ENCODE measurements at regions not wholly inside any gene's neighbourhood (a gene's known extent, or its start where the extent isn't known, plus 50 kb on each side); places are given as distances from the start of the nearest gene placed in this dataset.

- intact Hi-C loops (cut with micrococcal nuclease) (no loop called here), dilution Hi-C loops (cut with MboI; ENCODE audit: extremely low pct_ligation_motif_present, low sequenced_read_pairs) (no loop called here)
- H3K4me1 ChIP-seq (ENCODE audit: control insufficient read depth, extremely low read depth, insufficient read depth, low read length), result no peaks in the 10 kb centered on the region
- H3K4me3 ChIP-seq (replicated peaks in 1 of 3; ENCODE audit: insufficient read depth in 1 of 3, low read depth in 1 of 3, low read length in 3 of 3), result no peak overlapping the region
- POLR2A ChIA-PET, result no interaction called here
- CTCF ChIA-PET, result no interaction called here
- DNase-seq (ENCODE audit: low read depth, low spot score) (no peak), FAIRE-seq (no peak)
- no peaks in the 10 kb centered on the region for H3K79me2 ChIP-seq (ENCODE audit: control insufficient read depth, insufficient read depth, low read length)
- H3K27ac ChIP-seq (ENCODE audit: insufficient read depth, low read depth, low read length), result no peak overlapping the region
- TF ChIP-seq POLR2A (IDR thresholded peaks at IDR 0.05; ENCODE audit: low read depth, low read length), result no peak
- no peak for TF ChIP-seq EZH2 (IDR thresholded peaks at IDR 0.05; ENCODE audit: borderline replicate concordance, low read depth, low read length, severe bottlenecking)
- TF ChIP-seq FOS (IDR thresholded peaks at IDR 0.05; ENCODE audit: borderline replicate concordance, insufficient read depth, low read length), result no peak
- TF ChIP-seq MYC (IDR thresholded peaks at IDR 0.05; ENCODE audit: low read depth, low read length), result no peak
- TF ChIP-seq MAX (IDR thresholded peaks at IDR 0.05; ENCODE audit: insufficient read depth, insufficient read length), result no peak
- TF ChIP-seq, protein P1, sequence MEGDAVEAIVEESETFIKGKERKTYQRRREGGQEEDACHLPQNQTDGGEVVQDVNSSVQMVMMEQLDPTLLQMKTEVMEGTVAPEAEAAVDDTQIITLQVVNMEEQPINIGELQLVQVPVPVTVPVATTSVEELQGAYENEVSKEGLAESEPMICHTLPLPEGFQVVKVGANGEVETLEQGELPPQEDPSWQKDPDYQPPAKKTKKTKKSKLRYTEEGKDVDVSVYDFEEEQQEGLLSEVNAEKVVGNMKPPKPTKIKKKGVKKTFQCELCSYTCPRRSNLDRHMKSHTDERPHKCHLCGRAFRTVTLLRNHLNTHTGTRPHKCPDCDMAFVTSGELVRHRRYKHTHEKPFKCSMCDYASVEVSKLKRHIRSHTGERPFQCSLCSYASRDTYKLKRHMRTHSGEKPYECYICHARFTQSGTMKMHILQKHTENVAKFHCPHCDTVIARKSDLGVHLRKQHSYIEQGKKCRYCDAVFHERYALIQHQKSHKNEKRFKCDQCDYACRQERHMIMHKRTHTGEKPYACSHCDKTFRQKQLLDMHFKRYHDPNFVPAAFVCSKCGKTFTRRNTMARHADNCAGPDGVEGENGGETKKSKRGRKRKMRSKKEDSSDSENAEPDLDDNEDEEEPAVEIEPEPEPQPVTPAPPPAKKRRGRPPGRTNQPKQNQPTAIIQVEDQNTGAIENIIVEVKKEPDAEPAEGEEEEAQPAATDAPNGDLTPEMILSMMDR (IDR thresholded peaks at IDR 0.05; ENCODE audit: extremely low read depth in 1 of 2, insufficient read depth in 1 of 2, low read depth in 1 of 2, low read length in 2 of 2), result no peak
- no peak for TF ChIP-seq JUN (IDR thresholded peaks at IDR 0.05; ENCODE audit: borderline replicate concordance, insufficient read depth, insufficient read length, low read depth)
- TF ChIP-seq POLR2AphosphoS5 (IDR thresholded peaks at IDR 0.05; ENCODE audit: insufficient read depth, low read depth, low read length), result no peak
- no peak for TF ChIP-seq GATA2 (IDR thresholded peaks at IDR 0.05; ENCODE audit: insufficient read depth, insufficient read length, low read depth, low read length)
- no peaks in the 10 kb centered on the region for H3K36me3 ChIP-seq (ENCODE audit: control insufficient read depth in 2 of 2, extremely low read depth in 1 of 2, insufficient read depth in 2 of 2, low read length in 2 of 2)
- H3K4me2 ChIP-seq (ENCODE audit: insufficient read depth, low read length), result no peak overlapping the region
- no peak overlapping the region for H3K9ac ChIP-seq (replicated peaks; ENCODE audit: extremely low read depth, insufficient read depth, low read length)
- H4K20me1 ChIP-seq (replicated peaks; ENCODE audit: control insufficient read depth, extremely low read depth, insufficient read depth, low read length), result no peaks in the 10 kb centered on the region
- BruUV-seq (replicated peaks), result no TSS peak
- no peaks in the 10 kb centered on the region for H3K9me3 ChIP-seq (replicated peaks; ENCODE audit: control insufficient read depth, insufficient read depth, low read length)
- no peaks in the 10 kb centered on the region for H3K27me3 ChIP-seq (ENCODE audit: control insufficient read depth in 2 of 2, insufficient read depth in 2 of 2, low read length in 2 of 2)
- no peak overlapping the region for H2AFZ ChIP-seq (ENCODE audit: low read depth, low read length)
- no peaks in the 10 kb centered on the region for H3K9me1 ChIP-seq (replicated peaks; ENCODE audit: control insufficient read depth, extremely low read depth, insufficient read depth, low read length)
Observed at GRCh38 chr7:42460933-42461332, 223.9 kb upstream of the GLI3 start.
